ENCODE measurements at regions not wholly inside any gene's neighbourhood (a gene's known extent, or its start where the extent isn't known, plus 50 kb on each side); places are given as distances from the start of the nearest gene placed in this dataset.
"Not testable (repeated sequence)": the region's sequence is repeated elsewhere in the genome, so short reads cannot be mapped to it uniquely, and the experiment has no call there.

GRCh38 chr2:155944218-155944617 is 388.3 kb downstream of the NR4A2 start:
- peaks cover 2 to 11% (median 6%) of the 10 kb centered on the region in 7 donors for H3K9me3 Mint-ChIP-seq
- peaks cover 0 to 4% of the 10 kb centered on the region in 2 donors for H3K36me3 Mint-ChIP-seq
- H3K27ac Mint-ChIP-seq = no peak overlapping the region
- no peaks in the 10 kb centered on the region for H3K27me3 Mint-ChIP-seq
- ATAC-seq (ENCODE audit: low read depth in 2 of 2) (no peak), DNase-seq (no peak)
- H3K4me3 Mint-ChIP-seq = no peak overlapping the region
- no peaks in the 10 kb centered on the region for H3K4me1 Mint-ChIP-seq

GRCh38 chr2:155930312-155930711 is 402.2 kb downstream of the NR4A2 start:
- H3K27ac Mint-ChIP-seq = no peak overlapping the region
- H3K9me3 Mint-ChIP-seq = peaks cover 3 to 18% (median 8%) of the 10 kb centered on the region in 7 donors
- ATAC-seq (ENCODE audit: low read depth in 2 of 2) (no peak), DNase-seq (no peak)
- no peaks in the 10 kb centered on the region for H3K27me3 Mint-ChIP-seq
- no peak overlapping the region for H3K4me3 Mint-ChIP-seq
- no peaks in the 10 kb centered on the region for H3K4me1 Mint-ChIP-seq
- H3K36me3 Mint-ChIP-seq = no peaks in the 10 kb centered on the region

GRCh38 chr2:155917380-155917779 is 415.1 kb downstream of the NR4A2 start:
- H3K27ac Mint-ChIP-seq = no peak overlapping the region
- no peaks in the 10 kb centered on the region for H3K36me3 Mint-ChIP-seq
- no peak overlapping the region for H3K4me3 Mint-ChIP-seq
- H3K9me3 Mint-ChIP-seq = peaks cover 0 to 8% (median 0%) of the 10 kb centered on the region in 7 donors
- H3K27me3 Mint-ChIP-seq = no peaks in the 10 kb centered on the region
- ATAC-seq (ENCODE audit: low read depth in 2 of 2) (no peak), DNase-seq (no peak)
- no peaks in the 10 kb centered on the region for H3K4me1 Mint-ChIP-seq

GRCh38 chr2:155913356-155913755 is 419.2 kb downstream of the NR4A2 start:
- DNase-seq (no peak), ATAC-seq (ENCODE audit: low read depth in 2 of 2) (no peak)
- peaks cover 0 to 8% (median 0%) of the 10 kb centered on the region in 7 donors for H3K9me3 Mint-ChIP-seq
- no peaks in the 10 kb centered on the region for H3K27me3 Mint-ChIP-seq
- no peaks in the 10 kb centered on the region for H3K4me1 Mint-ChIP-seq
- no peak overlapping the region for H3K4me3 Mint-ChIP-seq
- H3K36me3 Mint-ChIP-seq = no peaks in the 10 kb centered on the region
- no peak overlapping the region for H3K27ac Mint-ChIP-seq

GRCh38 chr2:155908567-155908966 is 424.0 kb downstream of the NR4A2 start:
- no peaks in the 10 kb centered on the region for H3K9me3 Mint-ChIP-seq
- ATAC-seq (ENCODE audit: low read depth in 2 of 2) (no peak), DNase-seq (no peak)
- no peak overlapping the region for H3K27ac Mint-ChIP-seq
- H3K36me3 Mint-ChIP-seq = no peaks in the 10 kb centered on the region
- no peaks in the 10 kb centered on the region for H3K27me3 Mint-ChIP-seq
- H3K4me3 Mint-ChIP-seq = no peak overlapping the region
- no peaks in the 10 kb centered on the region for H3K4me1 Mint-ChIP-seq

- no peak overlapping the region for H3K4me3 Mint-ChIP-seq
- H3K27me3 Mint-ChIP-seq = no peaks in the 10 kb centered on the region
- ATAC-seq (ENCODE audit: low read depth in 2 of 2) = no peak
- no peaks in the 10 kb centered on the region for H3K9me3 Mint-ChIP-seq
- DNase-seq = no peak
- no peaks in the 10 kb centered on the region for H3K4me1 Mint-ChIP-seq
- no peak overlapping the region for H3K27ac Mint-ChIP-seq
- H3K36me3 Mint-ChIP-seq = no peaks in the 10 kb centered on the region
These were observed 425.3 kb downstream of the NR4A2 start for GRCh38 chr2:155907211-155907610.

- Mint-ChIP-seq H3K4me3 (no peak overlapping the region), H3K27ac (no peak overlapping the region), H3K4me1 (no peaks in the 10 kb centered on the region), H3K36me3 (no peaks in the 10 kb centered on the region), H3K27me3 (no peaks in the 10 kb centered on the region), H3K9me3 (no peaks in the 10 kb centered on the region)
- no peak for DNase-seq
- no peak for ATAC-seq (ENCODE audit: low read depth in 2 of 2)
These were observed 426.9 kb downstream of the NR4A2 start for GRCh38 chr2:155905657-155906056.

GRCh38 chr2:155904720-155905119 is 427.8 kb downstream of the NR4A2 start:
- Mint-ChIP-seq H3K27me3 (no peaks in the 10 kb centered on the region), H3K36me3 (no peaks in the 10 kb centered on the region), H3K4me1 (no peaks in the 10 kb centered on the region), H3K9me3 (no peaks in the 10 kb centered on the region), H3K4me3 (no peak overlapping the region), H3K27ac (no peak overlapping the region)
- ATAC-seq (ENCODE audit: low read depth in 2 of 2) (no peak), DNase-seq (no peak)

- no peaks in the 10 kb centered on the region for H3K27me3 Mint-ChIP-seq
- no peak overlapping the region for H3K27ac Mint-ChIP-seq
- no peaks in the 10 kb centered on the region for H3K36me3 Mint-ChIP-seq
- H3K4me3 Mint-ChIP-seq = no peak overlapping the region
- no peak for ATAC-seq (ENCODE audit: low read depth in 2 of 2)
- no peaks in the 10 kb centered on the region for H3K4me1 Mint-ChIP-seq
- no peak for DNase-seq
- no peaks in the 10 kb centered on the region for H3K9me3 Mint-ChIP-seq
These were observed 429.9 kb downstream of the NR4A2 start for GRCh38 chr2:155902635-155903034.

- no peak overlapping the region for H3K27ac Mint-ChIP-seq
- no peaks in the 10 kb centered on the region for H3K4me1 Mint-ChIP-seq
- H3K36me3 Mint-ChIP-seq = no peaks in the 10 kb centered on the region
- DNase-seq (no peak), ATAC-seq (ENCODE audit: low read depth in 2 of 2) (no peak)
- no peaks in the 10 kb centered on the region for H3K27me3 Mint-ChIP-seq
- no peak overlapping the region for H3K4me3 Mint-ChIP-seq
- peaks cover 0 to 8% (median 6%) of the 10 kb centered on the region in 7 donors for H3K9me3 Mint-ChIP-seq
These were observed 437.5 kb downstream of the NR4A2 start for GRCh38 chr2:155895016-155895415.

GRCh38 chr2:155880382-155880781 is 452.1 kb downstream of the NR4A2 start:
- not testable (repeated sequence) for H3K4me3 Mint-ChIP-seq; H3K4me1 Mint-ChIP-seq; H3K36me3 Mint-ChIP-seq; H3K27ac Mint-ChIP-seq; ATAC-seq (ENCODE audit: low read depth in 2 of 2); DNase-seq; H3K27me3 Mint-ChIP-seq
- peaks cover 13 to 62% (median 24%) of the 10 kb centered on the region in 7 donors for H3K9me3 Mint-ChIP-seq

GRCh38 chr2:155879900-155880299 is 452.6 kb downstream of the NR4A2 start:
- not testable (repeated sequence) for H3K36me3 Mint-ChIP-seq; H3K4me3 Mint-ChIP-seq; DNase-seq; H3K27me3 Mint-ChIP-seq; H3K27ac Mint-ChIP-seq; H3K4me1 Mint-ChIP-seq; ATAC-seq (ENCODE audit: low read depth in 2 of 2)
- H3K9me3 Mint-ChIP-seq = peaks cover 12 to 59% (median 20%) of the 10 kb centered on the region in 7 donors

- DNase-seq (no peak), ATAC-seq (ENCODE audit: low read depth in 2 of 2) (no peak)
- no peak overlapping the region for H3K4me3 Mint-ChIP-seq
- no peaks in the 10 kb centered on the region for H3K27me3 Mint-ChIP-seq
- H3K4me1 Mint-ChIP-seq = no peaks in the 10 kb centered on the region
- no peak overlapping the region for H3K27ac Mint-ChIP-seq
- H3K9me3 Mint-ChIP-seq = peaks cover 8 to 43% (median 20%) of the 10 kb centered on the region in 7 donors
- H3K36me3 Mint-ChIP-seq = peaks cover 6% of the 10 kb centered on the region in 2 donors
These were observed 460.1 kb downstream of the NR4A2 start for GRCh38 chr2:155872396-155872795.

- Mint-ChIP-seq H3K27ac (no peak overlapping the region), H3K27me3 (no peaks in the 10 kb centered on the region), H3K4me1 (no peaks in the 10 kb centered on the region), H3K36me3 (peaks cover 6% of the 10 kb centered on the region in 2 donors), H3K4me3 (no peak overlapping the region), H3K9me3 (peaks cover 8 to 40% (median 20%) of the 10 kb centered on the region in 7 donors)
- ATAC-seq (ENCODE audit: low read depth in 2 of 2) = no peak
- no peak for DNase-seq
These were observed 460.6 kb downstream of the NR4A2 start for GRCh38 chr2:155871940-155872339.

- Mint-ChIP-seq H3K36me3 (no peaks in the 10 kb centered on the region), H3K27me3 (no peaks in the 10 kb centered on the region), H3K4me1 (no peaks in the 10 kb centered on the region), H3K27ac (no peak overlapping the region), H3K4me3 (no peak overlapping the region), H3K9me3 (peaks cover 0 to 4% (median 0%) of the 10 kb centered on the region in 7 donors)
- ATAC-seq (ENCODE audit: low read depth in 2 of 2) = no peak
- no peak for DNase-seq
These were observed 465.0 kb downstream of the NR4A2 start for GRCh38 chr2:155867564-155867963.

Measured in naive B cell (primary cell).